Fibroblast of the aortic adventitia (primary cell): ENCODE measurements at regions not wholly inside any gene's neighbourhood (a gene's known extent, or its start where the extent isn't known, plus 50 kb on each side); places are given as distances from the start of the nearest gene placed in this dataset.
A peak's percentile ranks its signal among the peaks of the same experiment; 100 is the strongest.

Experiments
- DNase-seq: peaks from one replicate; pipeline ENCODE4 v3.0.0-alpha.2; 2010; ENCODE audit warnings: low read depth
- H3K4me3 ChIP-seq: 2 replicates; pipeline ENCODE4 v1.5.1; 2011; ENCODE audit warnings: low read depth, mild to moderate bottlenecking, control low read depth, low read length, moderate library complexity
- TF ChIP-seq, protein P1 (sequence below): IDR thresholded peaks from 2 replicates; pipeline ENCODE4 v1.5.1; 2011; ENCODE audit warnings: mild to moderate bottlenecking, low read length, control low read depth, inconsistent platforms; ENCODE audit not compliant: insufficient read depth

DNA sequence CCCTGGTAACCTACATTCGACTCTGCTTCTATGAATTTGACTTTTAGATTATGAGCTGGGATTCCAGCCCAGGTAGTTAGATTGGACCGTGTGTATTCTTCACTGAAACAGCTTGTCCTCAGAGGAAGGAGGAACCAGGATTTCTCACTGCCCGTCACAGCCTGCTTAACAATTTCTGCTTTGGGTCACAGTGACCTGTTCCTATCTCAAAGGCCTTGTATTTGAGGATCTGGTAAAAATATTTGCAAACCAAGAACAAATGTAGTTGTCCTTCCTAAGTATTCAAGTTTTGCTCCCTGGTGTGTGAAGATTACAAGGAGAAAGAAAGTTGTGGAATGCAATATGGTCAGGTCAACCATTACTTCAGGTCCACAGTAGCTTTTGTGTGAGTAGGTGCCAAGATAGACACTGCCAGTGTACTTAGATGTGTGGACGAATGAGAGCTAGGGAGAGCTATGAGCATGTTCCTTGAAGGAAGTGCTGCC, 55.1 kb downstream of the KIF4B start:
- DNase-seq, result no peak
- TF ChIP-seq, protein P1, sequence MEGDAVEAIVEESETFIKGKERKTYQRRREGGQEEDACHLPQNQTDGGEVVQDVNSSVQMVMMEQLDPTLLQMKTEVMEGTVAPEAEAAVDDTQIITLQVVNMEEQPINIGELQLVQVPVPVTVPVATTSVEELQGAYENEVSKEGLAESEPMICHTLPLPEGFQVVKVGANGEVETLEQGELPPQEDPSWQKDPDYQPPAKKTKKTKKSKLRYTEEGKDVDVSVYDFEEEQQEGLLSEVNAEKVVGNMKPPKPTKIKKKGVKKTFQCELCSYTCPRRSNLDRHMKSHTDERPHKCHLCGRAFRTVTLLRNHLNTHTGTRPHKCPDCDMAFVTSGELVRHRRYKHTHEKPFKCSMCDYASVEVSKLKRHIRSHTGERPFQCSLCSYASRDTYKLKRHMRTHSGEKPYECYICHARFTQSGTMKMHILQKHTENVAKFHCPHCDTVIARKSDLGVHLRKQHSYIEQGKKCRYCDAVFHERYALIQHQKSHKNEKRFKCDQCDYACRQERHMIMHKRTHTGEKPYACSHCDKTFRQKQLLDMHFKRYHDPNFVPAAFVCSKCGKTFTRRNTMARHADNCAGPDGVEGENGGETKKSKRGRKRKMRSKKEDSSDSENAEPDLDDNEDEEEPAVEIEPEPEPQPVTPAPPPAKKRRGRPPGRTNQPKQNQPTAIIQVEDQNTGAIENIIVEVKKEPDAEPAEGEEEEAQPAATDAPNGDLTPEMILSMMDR, result no peak
- no peak overlapping the region for H3K4me3 ChIP-seq

DNA sequence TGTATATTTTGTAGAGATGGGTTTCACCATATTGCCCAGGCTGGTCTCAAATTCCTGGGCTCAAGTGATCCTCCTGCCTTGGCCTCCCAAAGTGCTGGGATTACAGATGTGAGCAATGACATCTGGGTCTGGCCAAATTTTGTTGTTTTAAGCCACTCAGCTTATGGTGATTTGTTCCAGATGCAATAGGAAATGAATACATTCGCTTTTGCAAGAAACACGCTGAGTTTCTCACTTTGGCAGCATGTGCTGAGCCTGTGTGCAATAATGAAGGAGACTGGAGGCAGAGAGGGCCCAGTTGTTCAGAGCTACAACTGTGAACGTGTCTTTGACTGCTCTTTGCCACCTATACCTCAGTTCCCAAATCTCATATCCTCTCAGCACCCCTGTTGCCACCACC, 56.4 kb downstream of the KIF4B start:
- DNase-seq, result peak; percentile 4
- TF ChIP-seq, protein P1, result no peak
- H3K4me3 ChIP-seq, result no peak overlapping the region

DNA sequence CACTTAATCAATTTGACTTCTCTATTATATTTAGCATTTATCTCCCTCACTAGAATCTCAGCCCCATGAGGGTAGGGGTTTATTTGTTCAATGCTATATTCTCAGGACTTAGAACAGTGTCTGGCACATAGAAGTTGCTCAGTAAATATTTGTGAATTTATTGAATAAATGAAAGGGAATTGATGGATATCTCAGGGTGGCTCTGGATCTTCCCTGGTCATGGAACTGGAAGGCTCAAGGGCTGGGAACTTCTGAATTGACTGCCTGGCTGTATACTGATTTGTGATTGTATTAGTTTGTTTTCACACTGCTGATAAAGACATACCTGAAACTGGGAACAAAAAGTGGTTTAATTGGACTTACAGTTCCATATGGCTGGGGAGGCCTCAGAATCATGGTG, 57.2 kb downstream of the KIF4B start:
- no peak for DNase-seq
- no peak overlapping the region for H3K4me3 ChIP-seq
- TF ChIP-seq, protein P1, result no peak

DNA sequence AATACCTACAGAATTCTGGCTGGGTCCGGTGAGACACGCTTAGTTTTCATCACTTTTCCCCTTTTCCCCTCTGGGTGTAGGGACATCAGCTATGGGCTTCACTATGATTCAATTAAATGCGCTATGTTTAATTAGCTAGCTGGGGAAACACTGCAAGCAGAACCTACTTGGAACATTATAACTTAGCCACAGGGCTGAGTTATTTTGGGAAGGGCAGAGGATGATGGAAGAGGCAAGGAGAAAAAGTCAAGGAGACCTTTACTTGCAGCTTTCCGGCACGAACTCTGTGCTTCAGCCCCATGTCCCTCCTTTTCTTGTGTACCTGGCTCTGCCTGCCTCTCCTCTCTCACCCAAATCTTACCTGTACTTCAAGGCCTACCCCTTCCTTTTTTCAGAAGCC, 62.8 kb downstream of the KIF4B start:
- TF ChIP-seq, protein P1, result no peak
- no peak for DNase-seq
- no peak overlapping the region for H3K4me3 ChIP-seq

DNA sequence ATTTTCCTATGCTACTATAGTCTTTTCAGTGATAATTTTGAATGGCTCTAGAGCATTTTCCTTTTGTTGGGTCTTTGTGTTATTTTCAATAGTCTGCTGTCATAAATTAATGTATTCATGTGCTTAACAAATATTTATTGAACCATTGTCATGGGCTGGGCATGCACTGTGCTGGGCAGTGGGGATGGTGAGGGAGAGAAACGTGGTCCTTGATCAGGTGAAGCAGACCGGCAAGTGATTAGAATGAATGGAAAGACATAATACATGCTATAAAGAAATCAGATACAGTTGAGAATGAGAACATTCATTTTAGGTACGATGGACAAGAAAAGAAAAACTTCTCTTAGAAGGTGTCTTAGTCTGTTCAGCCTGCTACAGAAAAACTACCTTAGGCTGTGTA, 66.1 kb downstream of the KIF4B start:
- TF ChIP-seq, protein P1, result no peak
- no peak for DNase-seq
- no peak overlapping the region for H3K4me3 ChIP-seq

DNA sequence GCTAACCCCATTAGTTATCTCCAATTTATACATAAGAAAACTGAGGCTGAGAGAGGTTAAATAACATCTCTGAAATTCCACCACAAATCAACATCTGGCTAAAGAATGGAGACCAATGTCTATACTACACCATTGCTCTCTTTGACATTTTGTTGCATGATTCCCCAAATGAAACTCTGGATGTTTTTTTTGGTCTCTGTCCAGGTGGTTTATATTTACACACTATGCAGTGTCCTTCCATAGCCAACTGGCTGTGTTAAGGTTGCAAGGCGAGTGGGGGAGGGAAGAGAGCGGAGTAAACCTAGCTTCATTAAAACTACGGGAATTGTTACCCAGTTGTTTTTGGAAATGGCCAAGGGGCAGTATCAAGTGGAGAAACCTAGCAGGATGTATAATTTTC, 67.2 kb downstream of the KIF4B start:
- TF ChIP-seq, protein P1, result no peak
- no peak overlapping the region for H3K4me3 ChIP-seq
- peak; percentile 2 for DNase-seq

DNA sequence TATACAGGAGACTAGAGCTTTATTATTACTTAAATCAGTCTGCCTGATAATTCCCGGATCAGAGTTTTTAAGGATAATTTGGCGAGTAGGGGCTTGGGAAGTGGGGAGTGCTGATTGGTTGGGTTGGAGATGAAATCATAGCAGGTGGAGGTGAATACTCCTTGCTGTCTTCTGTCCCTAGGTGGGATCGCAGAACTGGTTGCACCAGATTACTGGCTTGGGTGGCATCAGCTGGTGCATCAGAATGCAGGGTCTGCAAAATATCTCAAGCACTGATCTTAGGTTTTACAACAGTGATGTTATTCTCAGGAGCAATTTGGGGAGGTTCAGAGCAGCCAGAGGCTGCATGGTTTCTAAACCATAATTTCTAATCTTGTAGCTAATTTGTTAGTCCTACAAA, 68.1 kb downstream of the KIF4B start:
- TF ChIP-seq, protein P1, result no peak
- H3K4me3 ChIP-seq, result no peak overlapping the region
- DNase-seq, result no peak
